Fibroblast of mammary gland (primary cell): ENCODE measurements at regions not wholly inside any gene's neighbourhood (a gene's known extent, or its start where the extent isn't known, plus 50 kb on each side); places are given as distances from the start of the nearest gene placed in this dataset.
A peak's percentile ranks its signal among the peaks of the same experiment; 100 is the strongest.

Experiments
- DNase-seq: peaks from one replicate; pipeline ENCODE4 v3.0.0-alpha.2; 2010; ENCODE audit warnings: low read depth
- H3K4me3 ChIP-seq: 2 replicates; pipeline ENCODE4 v1.5.1; 2011; ENCODE audit warnings: low read depth, mild to moderate bottlenecking, low read length, moderate library complexity; ENCODE audit not compliant: control insufficient read depth
- TF ChIP-seq, protein P1 (sequence below): conservative IDR thresholded peaks from 2 replicates; pipeline ENCODE4 v1.5.1; 2011; ENCODE audit warnings: low read depth, low read length, inconsistent platforms; ENCODE audit not compliant: control insufficient read depth, insufficient read depth

DNA sequence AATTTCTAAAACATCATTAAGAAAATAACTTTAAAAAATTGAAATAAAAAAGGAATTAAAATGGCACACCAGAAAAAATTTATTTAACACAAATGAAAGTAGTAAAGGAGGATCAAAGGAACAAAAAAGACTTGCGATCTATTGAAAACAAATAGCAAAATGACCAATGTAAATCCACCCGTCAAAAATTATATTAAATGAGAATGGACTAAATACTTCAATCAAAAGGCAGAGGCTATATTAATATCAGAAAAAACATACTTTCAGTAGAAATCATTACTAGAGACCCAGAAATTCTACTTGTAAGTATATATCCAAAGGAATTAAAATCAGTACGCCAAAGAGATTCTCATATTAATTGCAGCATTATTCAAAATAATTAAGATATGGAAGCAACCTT, 293.1 kb upstream of the SOX4 start:
- TF ChIP-seq, protein P1, sequence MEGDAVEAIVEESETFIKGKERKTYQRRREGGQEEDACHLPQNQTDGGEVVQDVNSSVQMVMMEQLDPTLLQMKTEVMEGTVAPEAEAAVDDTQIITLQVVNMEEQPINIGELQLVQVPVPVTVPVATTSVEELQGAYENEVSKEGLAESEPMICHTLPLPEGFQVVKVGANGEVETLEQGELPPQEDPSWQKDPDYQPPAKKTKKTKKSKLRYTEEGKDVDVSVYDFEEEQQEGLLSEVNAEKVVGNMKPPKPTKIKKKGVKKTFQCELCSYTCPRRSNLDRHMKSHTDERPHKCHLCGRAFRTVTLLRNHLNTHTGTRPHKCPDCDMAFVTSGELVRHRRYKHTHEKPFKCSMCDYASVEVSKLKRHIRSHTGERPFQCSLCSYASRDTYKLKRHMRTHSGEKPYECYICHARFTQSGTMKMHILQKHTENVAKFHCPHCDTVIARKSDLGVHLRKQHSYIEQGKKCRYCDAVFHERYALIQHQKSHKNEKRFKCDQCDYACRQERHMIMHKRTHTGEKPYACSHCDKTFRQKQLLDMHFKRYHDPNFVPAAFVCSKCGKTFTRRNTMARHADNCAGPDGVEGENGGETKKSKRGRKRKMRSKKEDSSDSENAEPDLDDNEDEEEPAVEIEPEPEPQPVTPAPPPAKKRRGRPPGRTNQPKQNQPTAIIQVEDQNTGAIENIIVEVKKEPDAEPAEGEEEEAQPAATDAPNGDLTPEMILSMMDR = no peak
- no peak overlapping the region for H3K4me3 ChIP-seq
- DNase-seq = no peak

DNA sequence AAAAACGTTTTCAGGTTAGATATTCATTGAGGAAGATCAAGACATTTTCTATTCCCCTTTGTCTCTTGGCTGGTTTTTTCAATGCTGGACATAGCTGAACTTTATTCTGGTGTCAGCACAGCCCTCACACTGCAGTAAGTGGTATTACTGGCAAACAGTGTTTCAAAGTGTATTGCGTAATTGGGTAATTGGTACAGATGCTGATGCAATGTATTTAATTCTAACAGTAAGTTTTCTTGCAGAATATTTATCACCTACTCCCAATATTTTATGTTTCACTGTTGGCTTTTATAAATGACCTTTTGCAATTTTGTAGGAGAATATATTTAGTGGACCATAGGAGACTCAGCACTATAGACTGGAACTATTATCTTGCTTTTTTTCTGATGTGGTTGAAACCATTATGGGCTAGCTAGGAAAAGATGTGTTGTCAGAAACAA, 287.6 kb upstream of the SOX4 start:
- DNase-seq = peak; percentile 71
- TF ChIP-seq, protein P1 = peak; percentile 35

DNA sequence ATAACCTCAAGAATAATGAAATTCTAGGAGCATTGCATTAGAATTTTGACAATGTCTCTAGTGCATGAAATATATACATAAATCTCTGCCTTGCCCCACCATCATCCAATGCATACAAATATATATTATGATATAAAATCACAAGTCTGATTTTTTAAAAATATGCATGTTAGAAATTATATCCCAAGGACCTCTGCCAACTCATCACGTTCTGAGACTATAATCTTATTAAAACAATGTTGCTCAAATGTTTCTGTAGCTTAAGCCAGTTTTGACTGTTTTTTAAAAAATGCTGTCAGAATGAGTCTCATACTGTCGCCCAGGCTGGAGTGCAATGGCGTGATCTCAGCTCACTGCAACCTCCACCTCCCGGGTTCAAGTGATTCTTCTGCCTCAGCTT, 287.0 kb upstream of the SOX4 start:
- TF ChIP-seq, protein P1 = no peak
- DNase-seq = no peak
- no peak overlapping the region for H3K4me3 ChIP-seq

More for the DNA sequence above, 287.6 kb upstream of the SOX4 start:
- H3K4me3 ChIP-seq = no peak overlapping the region

DNA sequence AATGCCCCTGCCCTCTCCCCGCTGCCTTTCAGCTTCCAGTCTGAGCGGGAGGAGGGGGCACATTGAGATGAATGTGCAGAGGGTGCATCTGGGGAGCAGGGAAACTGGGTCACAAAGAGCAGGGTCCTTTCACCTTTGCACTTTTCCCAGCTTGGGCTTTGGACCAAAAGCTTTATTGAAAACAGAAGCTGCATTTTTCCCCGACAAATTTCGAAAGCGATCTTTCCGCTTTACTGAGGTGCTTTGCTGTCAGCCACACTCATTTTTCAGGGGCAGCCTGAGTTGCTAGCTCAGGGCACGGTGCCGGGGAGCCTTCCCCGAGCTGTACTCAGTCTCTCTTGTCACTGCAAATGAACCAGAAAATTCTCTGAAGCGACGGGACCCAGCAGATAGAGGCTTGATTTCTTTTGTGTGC, 283.7 kb upstream of the SOX4 start:
- peak overlapping the region; percentile 16 for H3K4me3 ChIP-seq
- peak; percentile 13 for DNase-seq
- TF ChIP-seq, protein P1 = no peak

DNA sequence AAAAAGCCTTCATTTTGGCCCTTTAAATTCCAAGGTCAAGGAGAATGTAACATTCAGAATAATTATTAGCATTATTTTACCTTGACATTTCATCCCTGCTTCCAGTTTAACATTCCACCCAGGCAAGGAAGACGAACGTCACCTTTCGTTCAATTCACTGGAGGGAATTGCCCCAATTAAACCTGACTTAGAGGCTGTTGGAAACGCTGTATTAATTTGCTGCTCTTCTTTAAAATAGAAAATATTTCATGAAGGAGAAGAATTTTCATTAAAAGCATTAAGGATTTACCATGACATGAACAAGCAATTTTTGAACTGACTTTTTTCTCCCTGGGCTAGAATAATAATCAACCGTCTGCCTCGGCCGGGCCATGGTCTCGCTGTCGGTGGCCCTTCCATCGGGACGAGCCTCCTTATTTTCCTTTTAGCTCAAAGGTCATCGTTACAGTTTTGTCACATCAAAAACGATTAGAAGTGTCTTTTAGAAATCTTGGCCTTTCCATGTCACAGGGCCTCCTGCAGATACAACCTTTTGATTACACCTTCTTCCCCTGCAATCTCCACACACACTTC, 282.9 kb upstream of the SOX4 start:
- no peak for DNase-seq
- TF ChIP-seq, protein P1 = no peak
- no peak overlapping the region for H3K4me3 ChIP-seq

DNA sequence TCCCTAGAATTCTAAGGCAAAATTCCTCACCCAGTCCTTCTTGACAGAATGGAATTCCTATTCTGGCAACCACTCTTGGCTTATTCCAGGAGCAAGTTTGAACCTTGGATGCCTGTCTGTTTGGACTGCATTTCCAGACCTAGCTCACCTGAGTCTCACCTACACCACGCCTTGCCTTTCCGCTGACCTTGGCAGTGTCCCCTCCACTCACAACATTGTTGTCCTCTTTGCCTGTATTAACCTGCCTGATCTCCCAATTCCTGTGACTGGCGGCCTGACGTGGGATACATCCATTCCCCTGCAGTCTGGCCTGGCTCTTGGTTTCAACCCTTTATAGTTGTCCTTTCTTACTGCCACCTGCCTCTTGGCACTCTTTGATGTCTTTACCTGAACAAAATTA, 281.4 kb upstream of the SOX4 start:
- DNase-seq = no peak
- H3K4me3 ChIP-seq = no peak overlapping the region
- TF ChIP-seq, protein P1 = no peak

DNA sequence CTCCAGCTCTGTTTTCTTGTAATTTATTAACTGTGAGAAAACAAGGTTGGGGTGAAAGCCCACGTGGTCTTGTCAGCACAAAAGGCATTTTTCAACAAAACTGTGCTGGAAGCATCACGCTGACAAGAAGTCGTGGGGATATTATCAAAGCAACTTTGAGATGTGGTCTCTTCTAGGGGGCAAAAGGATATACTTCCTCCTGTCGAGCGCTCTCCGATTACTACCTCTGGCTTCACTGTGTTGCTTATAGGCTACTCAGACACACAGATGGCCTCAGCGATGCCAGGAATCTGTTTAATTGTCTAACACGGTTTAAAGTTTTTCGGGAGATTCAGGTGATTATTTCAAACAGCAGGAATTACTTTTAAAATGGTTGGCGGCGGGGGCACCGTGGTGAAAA, 275.9 kb upstream of the SOX4 start:
- no peak for DNase-seq
- TF ChIP-seq, protein P1 = no peak
- H3K4me3 ChIP-seq = no peak overlapping the region
